ENCODE measurements at regions not wholly inside any gene's neighbourhood (a gene's known extent, or its start where the extent isn't known, plus 50 kb on each side); places are given as distances from the start of the nearest gene placed in this dataset.

DNA sequence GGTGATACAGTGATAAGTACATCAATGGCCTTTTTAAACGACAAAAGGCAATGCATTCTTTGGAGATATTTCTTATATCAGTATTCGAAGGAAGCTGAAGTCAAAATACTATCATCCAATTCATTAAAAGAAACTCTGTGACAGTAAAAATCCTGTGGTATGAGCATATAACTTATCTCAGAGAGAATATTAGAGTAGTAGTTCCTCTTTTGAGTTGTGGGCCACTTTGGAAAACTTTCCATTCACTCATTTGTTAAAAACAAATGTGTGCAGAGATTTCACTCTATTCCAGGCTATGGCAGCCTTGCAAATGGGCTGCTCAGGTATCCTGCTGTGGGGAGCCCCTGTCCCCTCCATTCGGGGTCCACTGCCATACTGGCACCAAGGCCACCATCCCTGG lies 55.3 kb upstream of the ZNF438 start:
- TF ChIP-seq, protein P1, sequence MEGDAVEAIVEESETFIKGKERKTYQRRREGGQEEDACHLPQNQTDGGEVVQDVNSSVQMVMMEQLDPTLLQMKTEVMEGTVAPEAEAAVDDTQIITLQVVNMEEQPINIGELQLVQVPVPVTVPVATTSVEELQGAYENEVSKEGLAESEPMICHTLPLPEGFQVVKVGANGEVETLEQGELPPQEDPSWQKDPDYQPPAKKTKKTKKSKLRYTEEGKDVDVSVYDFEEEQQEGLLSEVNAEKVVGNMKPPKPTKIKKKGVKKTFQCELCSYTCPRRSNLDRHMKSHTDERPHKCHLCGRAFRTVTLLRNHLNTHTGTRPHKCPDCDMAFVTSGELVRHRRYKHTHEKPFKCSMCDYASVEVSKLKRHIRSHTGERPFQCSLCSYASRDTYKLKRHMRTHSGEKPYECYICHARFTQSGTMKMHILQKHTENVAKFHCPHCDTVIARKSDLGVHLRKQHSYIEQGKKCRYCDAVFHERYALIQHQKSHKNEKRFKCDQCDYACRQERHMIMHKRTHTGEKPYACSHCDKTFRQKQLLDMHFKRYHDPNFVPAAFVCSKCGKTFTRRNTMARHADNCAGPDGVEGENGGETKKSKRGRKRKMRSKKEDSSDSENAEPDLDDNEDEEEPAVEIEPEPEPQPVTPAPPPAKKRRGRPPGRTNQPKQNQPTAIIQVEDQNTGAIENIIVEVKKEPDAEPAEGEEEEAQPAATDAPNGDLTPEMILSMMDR (IDR thresholded peaks at IDR 0.05): no peak
- no peak for TF ChIP-seq POLR2A (IDR thresholded peaks at IDR 0.05; ENCODE audit: low read depth)
- no peak for TF ChIP-seq EP300 (IDR thresholded peaks at IDR 0.05)

Measured in esophagus muscularis mucosa (tissue), 4 donors.